ENCODE measurements at regions not wholly inside any gene's neighbourhood (a gene's known extent, or its start where the extent isn't known, plus 50 kb on each side); places are given as distances from the start of the nearest gene placed in this dataset.

- Histone ChIP-seq H3K36me3 (ENCODE audit: control insufficient read depth in 2 of 2, insufficient read depth in 1 of 2, low read length in 2 of 2) (no peaks in the 10 kb centered on the region), H3K4me1 (ENCODE audit: control insufficient read depth, insufficient read depth, low read length) (no peaks in the 10 kb centered on the region), H3K27ac (ENCODE audit: extremely low read depth, low read depth, low read length) (no peak overlapping the region), H3K9me3 (ENCODE audit: control insufficient read depth, insufficient read depth, low read depth, low read length) (no peaks in the 10 kb centered on the region), H3K4me3 (ENCODE audit: low read depth, low read length) (no peak overlapping the region)
- ChIA-PET CTCF (no interaction called here), POLR2A (no interaction called here)
- TF ChIP-seq ZFP69B (tag by site-specific recombination; IDR thresholded peaks at IDR 0.05) (no peak), ZNF324 (tag by site-specific recombination; IDR thresholded peaks at IDR 0.05) (no peak), ZSCAN23 (tag by site-specific recombination; IDR thresholded peaks at IDR 0.05) (no peak), ZNF670 (tag by site-specific recombination; IDR thresholded peaks at IDR 0.05; ENCODE audit: low read depth) (no peak), ZNF184 (tag by site-specific recombination; IDR thresholded peaks at IDR 0.05) (no peak), PRDM1 (tag by site-specific recombination; IDR thresholded peaks at IDR 0.05) (no peak), ZNF791 (tag by site-specific recombination; IDR thresholded peaks at IDR 0.05) (no peak), ZNF660 (tag by site-specific recombination; IDR thresholded peaks at IDR 0.05) (no peak), ZXDB (tag by site-specific recombination; IDR thresholded peaks at IDR 0.05) (no peak), ZNF223 (tag by site-specific recombination; IDR thresholded peaks at IDR 0.05) (no peak), ZNF10 (tag by site-specific recombination; IDR thresholded peaks at IDR 0.05) (no peak), PRDM10 (tag by site-specific recombination; IDR thresholded peaks at IDR 0.05) (no peak), ZNF211 (tag by site-specific recombination; IDR thresholded peaks at IDR 0.05; ENCODE audit: low read depth) (no peak)
- TF ChIP-seq, protein P1, sequence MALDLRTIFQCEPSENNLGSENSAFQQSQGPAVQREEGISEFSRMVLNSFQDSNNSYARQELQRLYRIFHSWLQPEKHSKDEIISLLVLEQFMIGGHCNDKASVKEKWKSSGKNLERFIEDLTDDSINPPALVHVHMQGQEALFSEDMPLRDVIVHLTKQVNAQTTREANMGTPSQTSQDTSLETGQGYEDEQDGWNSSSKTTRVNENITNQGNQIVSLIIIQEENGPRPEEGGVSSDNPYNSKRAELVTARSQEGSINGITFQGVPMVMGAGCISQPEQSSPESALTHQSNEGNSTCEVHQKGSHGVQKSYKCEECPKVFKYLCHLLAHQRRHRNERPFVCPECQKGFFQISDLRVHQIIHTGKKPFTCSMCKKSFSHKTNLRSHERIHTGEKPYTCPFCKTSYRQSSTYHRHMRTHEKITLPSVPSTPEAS (tag by site-specific recombination; IDR thresholded peaks at IDR 0.05), result no peak
- TF ChIP-seq, protein P2, sequence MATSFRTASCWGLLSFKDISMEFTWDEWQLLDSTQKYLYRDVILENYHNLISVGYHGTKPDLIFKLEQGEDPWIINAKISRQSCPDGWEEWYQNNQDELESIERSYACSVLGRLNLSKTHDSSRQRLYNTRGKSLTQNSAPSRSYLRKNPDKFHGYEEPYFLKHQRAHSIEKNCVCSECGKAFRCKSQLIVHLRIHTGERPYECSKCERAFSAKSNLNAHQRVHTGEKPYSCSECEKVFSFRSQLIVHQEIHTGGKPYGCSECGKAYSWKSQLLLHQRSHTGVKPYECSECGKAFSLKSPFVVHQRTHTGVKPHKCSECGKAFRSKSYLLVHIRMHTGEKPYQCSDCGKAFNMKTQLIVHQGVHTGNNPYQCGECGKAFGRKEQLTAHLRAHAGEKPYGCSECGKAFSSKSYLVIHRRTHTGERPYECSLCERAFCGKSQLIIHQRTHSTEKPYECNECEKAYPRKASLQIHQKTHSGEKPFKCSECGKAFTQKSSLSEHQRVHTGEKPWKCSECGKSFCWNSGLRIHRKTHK (tag by site-specific recombination; IDR thresholded peaks at IDR 0.05), result no peak
- TF ChIP-seq, protein P3, sequence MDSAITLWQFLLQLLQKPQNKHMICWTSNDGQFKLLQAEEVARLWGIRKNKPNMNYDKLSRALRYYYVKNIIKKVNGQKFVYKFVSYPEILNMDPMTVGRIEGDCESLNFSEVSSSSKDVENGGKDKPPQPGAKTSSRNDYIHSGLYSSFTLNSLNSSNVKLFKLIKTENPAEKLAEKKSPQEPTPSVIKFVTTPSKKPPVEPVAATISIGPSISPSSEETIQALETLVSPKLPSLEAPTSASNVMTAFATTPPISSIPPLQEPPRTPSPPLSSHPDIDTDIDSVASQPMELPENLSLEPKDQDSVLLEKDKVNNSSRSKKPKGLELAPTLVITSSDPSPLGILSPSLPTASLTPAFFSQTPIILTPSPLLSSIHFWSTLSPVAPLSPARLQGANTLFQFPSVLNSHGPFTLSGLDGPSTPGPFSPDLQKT (IDR thresholded peaks at IDR 0.05; ENCODE audit: borderline replicate concordance, low read depth, low read length), result no peak
- TF ChIP-seq, protein P4, sequence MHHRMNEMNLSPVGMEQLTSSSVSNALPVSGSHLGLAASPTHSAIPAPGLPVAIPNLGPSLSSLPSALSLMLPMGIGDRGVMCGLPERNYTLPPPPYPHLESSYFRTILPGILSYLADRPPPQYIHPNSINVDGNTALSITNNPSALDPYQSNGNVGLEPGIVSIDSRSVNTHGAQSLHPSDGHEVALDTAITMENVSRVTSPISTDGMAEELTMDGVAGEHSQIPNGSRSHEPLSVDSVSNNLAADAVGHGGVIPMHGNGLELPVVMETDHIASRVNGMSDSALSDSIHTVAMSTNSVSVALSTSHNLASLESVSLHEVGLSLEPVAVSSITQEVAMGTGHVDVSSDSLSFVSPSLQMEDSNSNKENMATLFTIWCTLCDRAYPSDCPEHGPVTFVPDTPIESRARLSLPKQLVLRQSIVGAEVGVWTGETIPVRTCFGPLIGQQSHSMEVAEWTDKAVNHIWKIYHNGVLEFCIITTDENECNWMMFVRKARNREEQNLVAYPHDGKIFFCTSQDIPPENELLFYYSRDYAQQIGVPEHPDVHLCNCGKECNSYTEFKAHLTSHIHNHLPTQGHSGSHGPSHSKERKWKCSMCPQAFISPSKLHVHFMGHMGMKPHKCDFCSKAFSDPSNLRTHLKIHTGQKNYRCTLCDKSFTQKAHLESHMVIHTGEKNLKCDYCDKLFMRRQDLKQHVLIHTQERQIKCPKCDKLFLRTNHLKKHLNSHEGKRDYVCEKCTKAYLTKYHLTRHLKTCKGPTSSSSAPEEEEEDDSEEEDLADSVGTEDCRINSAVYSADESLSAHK (tag by site-specific recombination; IDR thresholded peaks at IDR 0.05), result no peak
Observed at GRCh38 chr1:42041031-42041430, 112.2 kb upstream of the GUCA2B start.
